Sigmoid colon (tissue), 3 donors: ENCODE measurements at regions not wholly inside any gene's neighbourhood (a gene's known extent, or its start where the extent isn't known, plus 50 kb on each side); places are given as distances from the start of the nearest gene placed in this dataset.

Experiments
- POLR2A ChIP-seq, 2 donors: fragments of 450-650 bp; IDR thresholded peaks; one replicate each; pipeline ENCODE4 v1.6.1; 2016; ENCODE audit warnings: antibody characterized with exemption in 2 of 2, mild to moderate bottlenecking in 2 of 2, moderate library complexity in 2 of 2
- TF ChIP-seq, protein P1 (sequence below), 4 experiments: fragments of 450-650 bp in 3 of 4; fragments of 200-600 bp in 1 of 4; IDR thresholded peaks; one replicate each; pipeline ENCODE4 v1.5.1; 2016 to 2019; ENCODE audit warnings: antibody characterized with exemption in 4 of 4, mild to moderate bottlenecking in 3 of 4, moderate library complexity in 2 of 4

DNA sequence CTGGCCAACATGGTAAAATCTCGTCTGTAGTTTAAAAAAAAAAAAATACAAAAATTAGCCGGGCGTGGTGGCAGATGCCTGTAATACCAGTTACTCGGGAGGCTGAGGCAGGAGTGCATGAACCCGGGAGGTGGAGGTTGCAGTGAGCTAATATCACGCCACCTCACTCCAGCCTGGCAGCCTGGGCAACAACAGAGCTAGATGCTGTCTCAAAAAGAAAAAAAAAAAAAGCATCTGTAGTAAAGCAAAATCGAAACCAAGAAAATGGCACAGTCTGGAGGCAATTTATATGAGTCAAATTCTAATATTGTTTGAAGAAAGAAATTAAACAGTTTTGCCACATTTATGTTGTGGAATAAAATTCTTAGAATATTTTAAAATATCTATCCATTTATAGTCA lies 365.0 kb upstream of the CHORDC1 start:
- TF ChIP-seq, protein P1, sequence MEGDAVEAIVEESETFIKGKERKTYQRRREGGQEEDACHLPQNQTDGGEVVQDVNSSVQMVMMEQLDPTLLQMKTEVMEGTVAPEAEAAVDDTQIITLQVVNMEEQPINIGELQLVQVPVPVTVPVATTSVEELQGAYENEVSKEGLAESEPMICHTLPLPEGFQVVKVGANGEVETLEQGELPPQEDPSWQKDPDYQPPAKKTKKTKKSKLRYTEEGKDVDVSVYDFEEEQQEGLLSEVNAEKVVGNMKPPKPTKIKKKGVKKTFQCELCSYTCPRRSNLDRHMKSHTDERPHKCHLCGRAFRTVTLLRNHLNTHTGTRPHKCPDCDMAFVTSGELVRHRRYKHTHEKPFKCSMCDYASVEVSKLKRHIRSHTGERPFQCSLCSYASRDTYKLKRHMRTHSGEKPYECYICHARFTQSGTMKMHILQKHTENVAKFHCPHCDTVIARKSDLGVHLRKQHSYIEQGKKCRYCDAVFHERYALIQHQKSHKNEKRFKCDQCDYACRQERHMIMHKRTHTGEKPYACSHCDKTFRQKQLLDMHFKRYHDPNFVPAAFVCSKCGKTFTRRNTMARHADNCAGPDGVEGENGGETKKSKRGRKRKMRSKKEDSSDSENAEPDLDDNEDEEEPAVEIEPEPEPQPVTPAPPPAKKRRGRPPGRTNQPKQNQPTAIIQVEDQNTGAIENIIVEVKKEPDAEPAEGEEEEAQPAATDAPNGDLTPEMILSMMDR (IDR thresholded peaks at IDR 0.05) = no peak
- no peak for TF ChIP-seq POLR2A (IDR thresholded peaks at IDR 0.05)
